ENCODE measurements at regions not wholly inside any gene's neighbourhood (a gene's known extent, or its start where the extent isn't known, plus 50 kb on each side); places are given as distances from the start of the nearest gene placed in this dataset.

GRCh38 chr22:48441553-48441850 is 1386.2 kb downstream of the BRD1 start:
- no peak for DNase-seq (ENCODE audit: extremely low read depth in 1 of 2, low read depth in 1 of 2)

- DNase-seq (ENCODE audit: extremely low read depth in 1 of 2, low read depth in 1 of 2), result no peak
These were observed 1386.8 kb downstream of the BRD1 start for GRCh38 chr22:48440673-48441552.

GRCh38 chr22:48440176-48440575 is 1387.5 kb downstream of the BRD1 start:
- DNase-seq (ENCODE audit: extremely low read depth in 1 of 2, low read depth in 1 of 2), result no peak

GRCh38 chr22:48439560-48440135 is 1388.0 kb downstream of the BRD1 start:
- no peak for DNase-seq (ENCODE audit: extremely low read depth in 1 of 2, low read depth in 1 of 2)

- DNase-seq (ENCODE audit: extremely low read depth in 1 of 2, low read depth in 1 of 2), result no peak
These were observed 1388.7 kb downstream of the BRD1 start for GRCh38 chr22:48438800-48439559.

- DNase-seq (ENCODE audit: extremely low read depth in 1 of 2, low read depth in 1 of 2), result no peak
These were observed 1389.6 kb downstream of the BRD1 start for GRCh38 chr22:48438096-48438495.

- no peak for DNase-seq (ENCODE audit: extremely low read depth in 1 of 2, low read depth in 1 of 2)
These were observed 1391.3 kb downstream of the BRD1 start for GRCh38 chr22:48436201-48436931.

GRCh38 chr22:48434868-48435250 is 1392.8 kb downstream of the BRD1 start:
- no peak for DNase-seq (ENCODE audit: extremely low read depth in 1 of 2, low read depth in 1 of 2)

GRCh38 chr22:48434156-48434867 is 1393.4 kb downstream of the BRD1 start:
- DNase-seq (ENCODE audit: extremely low read depth in 1 of 2, low read depth in 1 of 2), result no peak

- no peak for DNase-seq (ENCODE audit: extremely low read depth in 1 of 2, low read depth in 1 of 2)
These were observed 1394.0 kb downstream of the BRD1 start for GRCh38 chr22:48433647-48434046.

GRCh38 chr22:48432781-48433518 is 1394.7 kb downstream of the BRD1 start:
- DNase-seq (ENCODE audit: extremely low read depth in 1 of 2, low read depth in 1 of 2), result no peak

- no peak for DNase-seq (ENCODE audit: extremely low read depth in 1 of 2, low read depth in 1 of 2)
These were observed 1395.9 kb downstream of the BRD1 start for GRCh38 chr22:48431536-48432315.

GRCh38 chr22:48431014-48431413 is 1396.7 kb downstream of the BRD1 start:
- no peak for DNase-seq (ENCODE audit: extremely low read depth in 1 of 2, low read depth in 1 of 2)

- DNase-seq (ENCODE audit: extremely low read depth in 1 of 2, low read depth in 1 of 2), result no peak
These were observed 1398.1 kb downstream of the BRD1 start for GRCh38 chr22:48429446-48430020.

GRCh38 chr22:48428631-48429371 is 1398.9 kb downstream of the BRD1 start:
- DNase-seq (ENCODE audit: extremely low read depth in 1 of 2, low read depth in 1 of 2), result no peak

- DNase-seq (ENCODE audit: extremely low read depth in 1 of 2, low read depth in 1 of 2), result no peak
These were observed 1399.9 kb downstream of the BRD1 start for GRCh38 chr22:48427731-48428211.

GRCh38 chr22:48426466-48427380 is 1401.0 kb downstream of the BRD1 start:
- no peak for DNase-seq (ENCODE audit: extremely low read depth in 1 of 2, low read depth in 1 of 2)
